ENCODE measurements at regions not wholly inside any gene's neighbourhood (a gene's known extent, or its start where the extent isn't known, plus 50 kb on each side); places are given as distances from the start of the nearest gene placed in this dataset.

DNA sequence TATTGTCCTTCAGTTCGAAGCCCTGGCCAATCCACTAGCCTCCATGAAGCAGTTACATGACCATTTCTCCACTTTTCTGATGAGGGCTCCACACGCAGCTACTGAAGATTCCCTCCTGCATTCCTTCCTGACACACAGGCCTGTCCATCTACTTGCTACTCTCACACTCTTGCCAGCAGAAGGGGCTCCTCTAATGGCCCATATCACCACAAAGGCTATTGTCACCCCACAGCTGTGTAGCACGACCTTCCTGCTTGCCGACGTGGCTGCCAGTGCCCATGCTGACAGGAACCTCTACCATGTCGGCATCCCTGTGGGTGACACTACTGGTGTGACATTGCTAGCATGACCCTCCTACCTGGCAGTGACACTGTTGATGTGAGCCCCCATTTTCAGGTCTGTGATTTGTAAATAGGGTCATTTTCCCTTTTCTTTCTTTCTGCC is 1528.6 kb upstream of the TPTE start:
- no peaks in the 10 kb centered on the region for H3K36me3 Mint-ChIP-seq (ENCODE audit: insufficient read depth, unreplicated experiment)
- Histone ChIP-seq H3K36me3 (ENCODE audit: control insufficient read depth, insufficient read depth, low read length) (no peaks in the 10 kb centered on the region), H3K27me3 (replicated peaks; ENCODE audit: control insufficient read depth, insufficient read depth, low read length) (no peaks in the 10 kb centered on the region), H3K4me1 (no peaks in the 10 kb centered on the region), H3K4me3 (ENCODE audit: low read depth, low read length) (no peak overlapping the region), H3K9me3 (peaks cover 21% of the 10 kb centered on the region)
- H3K9me3 Mint-ChIP-seq (ENCODE audit: unreplicated experiment) = peaks cover 50% of the 10 kb centered on the region
- ChIA-PET POLR2A (no interaction called here), CTCF (no interaction called here)
- H3K27ac Mint-ChIP-seq (ENCODE audit: unreplicated experiment) = no peak overlapping the region
- peaks cover 5% of the 10 kb centered on the region for H3K27me3 Mint-ChIP-seq (ENCODE audit: insufficient read depth, unreplicated experiment)
- BruUV-seq (replicated peaks) = no TSS peak
- no peak overlapping the region for H3K4me3 Mint-ChIP-seq (ENCODE audit: unreplicated experiment)
- H3K4me1 Mint-ChIP-seq (ENCODE audit: low read depth, unreplicated experiment) = no peaks in the 10 kb centered on the region
- TF ChIP-seq, protein P1, sequence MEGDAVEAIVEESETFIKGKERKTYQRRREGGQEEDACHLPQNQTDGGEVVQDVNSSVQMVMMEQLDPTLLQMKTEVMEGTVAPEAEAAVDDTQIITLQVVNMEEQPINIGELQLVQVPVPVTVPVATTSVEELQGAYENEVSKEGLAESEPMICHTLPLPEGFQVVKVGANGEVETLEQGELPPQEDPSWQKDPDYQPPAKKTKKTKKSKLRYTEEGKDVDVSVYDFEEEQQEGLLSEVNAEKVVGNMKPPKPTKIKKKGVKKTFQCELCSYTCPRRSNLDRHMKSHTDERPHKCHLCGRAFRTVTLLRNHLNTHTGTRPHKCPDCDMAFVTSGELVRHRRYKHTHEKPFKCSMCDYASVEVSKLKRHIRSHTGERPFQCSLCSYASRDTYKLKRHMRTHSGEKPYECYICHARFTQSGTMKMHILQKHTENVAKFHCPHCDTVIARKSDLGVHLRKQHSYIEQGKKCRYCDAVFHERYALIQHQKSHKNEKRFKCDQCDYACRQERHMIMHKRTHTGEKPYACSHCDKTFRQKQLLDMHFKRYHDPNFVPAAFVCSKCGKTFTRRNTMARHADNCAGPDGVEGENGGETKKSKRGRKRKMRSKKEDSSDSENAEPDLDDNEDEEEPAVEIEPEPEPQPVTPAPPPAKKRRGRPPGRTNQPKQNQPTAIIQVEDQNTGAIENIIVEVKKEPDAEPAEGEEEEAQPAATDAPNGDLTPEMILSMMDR (IDR thresholded peaks at IDR 0.05; ENCODE audit: insufficient read depth in 1 of 2, low read depth in 1 of 2, low read length in 1 of 2, severe bottlenecking in 1 of 2, unreplicated experiment in 1 of 2) = no peak
- no peak for DNase-seq
- intact Hi-C loops (cut with micrococcal nuclease; ENCODE audit: unreplicated experiment) = no loop called here

DNA sequence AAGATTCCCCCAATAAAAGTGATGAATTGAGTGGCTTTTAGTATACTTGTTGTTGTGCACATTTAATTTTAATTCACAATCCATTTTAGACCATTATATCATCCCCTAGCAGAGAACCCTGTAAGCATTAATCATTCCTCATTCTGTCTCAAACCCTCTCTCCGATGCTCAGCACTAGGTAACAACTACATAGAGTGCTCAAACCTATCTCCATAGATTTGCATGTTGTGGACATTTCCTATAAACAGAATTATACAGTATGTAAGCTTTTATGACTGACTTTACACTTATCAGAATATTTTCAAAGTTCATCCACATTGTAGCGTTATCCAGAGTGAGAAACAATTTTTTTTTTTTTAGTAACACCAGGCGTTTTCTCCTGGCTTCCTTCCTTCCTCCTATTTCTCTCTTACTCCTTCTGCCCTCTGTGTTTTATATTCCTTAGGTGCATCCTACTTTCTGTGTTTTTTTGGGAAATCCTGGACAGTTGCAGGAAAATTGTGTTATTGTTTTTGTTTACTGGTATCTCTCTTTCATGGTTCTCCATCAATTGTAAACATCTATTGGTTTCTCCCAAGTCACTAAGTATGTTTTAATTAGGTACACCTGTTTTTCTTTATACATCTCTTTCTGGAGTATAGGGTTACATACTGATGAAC is 1528.0 kb upstream of the TPTE start:
- POLR2A ChIA-PET = no interaction called here

DNA sequence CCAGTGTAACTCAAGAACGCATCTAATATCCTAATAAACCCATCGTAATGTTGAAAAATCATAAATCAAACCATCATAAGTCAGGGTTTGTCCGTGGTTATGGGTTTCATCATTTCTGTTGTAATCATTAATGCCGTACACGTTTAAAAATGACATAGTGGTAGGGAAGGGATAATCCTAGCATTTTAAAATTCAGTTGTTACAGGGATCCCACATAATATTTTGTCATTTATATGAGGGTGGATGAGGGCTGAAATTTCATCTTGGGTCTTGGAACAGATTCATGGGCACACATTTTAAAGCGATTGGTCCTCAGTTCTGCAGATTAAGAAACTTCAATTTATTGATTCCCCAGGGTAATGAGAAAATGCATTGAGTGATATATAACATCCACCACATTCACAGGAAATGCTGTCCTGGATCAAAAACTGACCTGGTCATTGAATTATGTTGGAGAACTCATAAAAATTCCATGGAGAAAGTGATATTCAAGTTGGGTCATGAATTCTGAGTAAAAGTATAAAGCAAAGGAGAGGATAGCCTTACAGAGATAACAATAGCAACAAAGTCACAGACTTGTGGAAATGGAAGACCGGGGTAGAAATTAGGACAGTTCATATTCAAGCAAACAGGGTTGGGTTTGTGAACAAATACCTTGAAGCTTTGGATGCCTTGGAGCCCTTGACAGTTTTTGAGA is 1527.3 kb upstream of the TPTE start:
- no peaks in the 10 kb centered on the region for H3K36me3 Mint-ChIP-seq (ENCODE audit: insufficient read depth, unreplicated experiment)
- intact Hi-C loops (cut with micrococcal nuclease; ENCODE audit: unreplicated experiment) = no loop called here
- no peak overlapping the region for H3K27ac Mint-ChIP-seq (ENCODE audit: unreplicated experiment)
- peaks cover 58% of the 10 kb centered on the region for H3K9me3 Mint-ChIP-seq (ENCODE audit: unreplicated experiment)
- POLR2A ChIA-PET = no interaction called here
- H3K9me3 ChIP-seq = peaks cover 21% of the 10 kb centered on the region
- TF ChIP-seq, protein P1 (IDR thresholded peaks at IDR 0.05; ENCODE audit: insufficient read depth in 1 of 2, low read depth in 1 of 2, low read length in 1 of 2, severe bottlenecking in 1 of 2, unreplicated experiment in 1 of 2) = no peak
- no peaks in the 10 kb centered on the region for H3K4me1 Mint-ChIP-seq (ENCODE audit: low read depth, unreplicated experiment)
- no peak overlapping the region for H3K4me3 Mint-ChIP-seq (ENCODE audit: unreplicated experiment)
- peaks cover 5% of the 10 kb centered on the region for H3K27me3 Mint-ChIP-seq (ENCODE audit: insufficient read depth, unreplicated experiment)
- H3K27me3 ChIP-seq (replicated peaks; ENCODE audit: control insufficient read depth, insufficient read depth, low read length) = no peaks in the 10 kb centered on the region
- BruUV-seq (replicated peaks) = no TSS peak
- H3K4me1 ChIP-seq = no peaks in the 10 kb centered on the region
- CTCF ChIA-PET = no interaction called here
- DNase-seq = no peak
- H3K4me3 ChIP-seq (ENCODE audit: low read depth, low read length) = no peak overlapping the region
- no peaks in the 10 kb centered on the region for H3K36me3 ChIP-seq (ENCODE audit: control insufficient read depth, insufficient read depth, low read length)

More for the DNA sequence above, 1528.0 kb upstream of the TPTE start:
- no TSS peak for BruUV-seq (replicated peaks)
- H3K27me3 ChIP-seq (replicated peaks; ENCODE audit: control insufficient read depth, insufficient read depth, low read length) = no peaks in the 10 kb centered on the region
- peaks cover 5% of the 10 kb centered on the region for H3K27me3 Mint-ChIP-seq (ENCODE audit: insufficient read depth, unreplicated experiment)
- intact Hi-C loops (cut with micrococcal nuclease; ENCODE audit: unreplicated experiment) = no loop called here
- H3K9me3 ChIP-seq = peaks cover 21% of the 10 kb centered on the region
- no peaks in the 10 kb centered on the region for H3K4me1 ChIP-seq
- no peaks in the 10 kb centered on the region for H3K4me1 Mint-ChIP-seq (ENCODE audit: low read depth, unreplicated experiment)
- H3K36me3 ChIP-seq (ENCODE audit: control insufficient read depth, insufficient read depth, low read length) = no peaks in the 10 kb centered on the region
- no peak overlapping the region for H3K4me3 Mint-ChIP-seq (ENCODE audit: unreplicated experiment)
- CTCF ChIA-PET = no interaction called here
- H3K27ac Mint-ChIP-seq (ENCODE audit: unreplicated experiment) = no peak overlapping the region
- TF ChIP-seq, protein P1 (IDR thresholded peaks at IDR 0.05; ENCODE audit: insufficient read depth in 1 of 2, low read depth in 1 of 2, low read length in 1 of 2, severe bottlenecking in 1 of 2, unreplicated experiment in 1 of 2) = no peak
- no peaks in the 10 kb centered on the region for H3K36me3 Mint-ChIP-seq (ENCODE audit: insufficient read depth, unreplicated experiment)
- no peak for DNase-seq
- peaks cover 51% of the 10 kb centered on the region for H3K9me3 Mint-ChIP-seq (ENCODE audit: unreplicated experiment)
- no peak overlapping the region for H3K4me3 ChIP-seq (ENCODE audit: low read depth, low read length)
